GM19351 (cell line): ENCODE measurements at regions not wholly inside any gene's neighbourhood (a gene's known extent, or its start where the extent isn't known, plus 50 kb on each side); places are given as distances from the start of the nearest gene placed in this dataset.

ENCODE experiments used
- ATAC-seq: cut with Tn5 transposase; IDR thresholded peaks from one replicate; pipeline ENCODE4 v1.9.1; 2021; ENCODE audit warnings: mild to moderate bottlenecking, moderate library complexity; ENCODE audit not compliant: unreplicated experiment

DNA sequence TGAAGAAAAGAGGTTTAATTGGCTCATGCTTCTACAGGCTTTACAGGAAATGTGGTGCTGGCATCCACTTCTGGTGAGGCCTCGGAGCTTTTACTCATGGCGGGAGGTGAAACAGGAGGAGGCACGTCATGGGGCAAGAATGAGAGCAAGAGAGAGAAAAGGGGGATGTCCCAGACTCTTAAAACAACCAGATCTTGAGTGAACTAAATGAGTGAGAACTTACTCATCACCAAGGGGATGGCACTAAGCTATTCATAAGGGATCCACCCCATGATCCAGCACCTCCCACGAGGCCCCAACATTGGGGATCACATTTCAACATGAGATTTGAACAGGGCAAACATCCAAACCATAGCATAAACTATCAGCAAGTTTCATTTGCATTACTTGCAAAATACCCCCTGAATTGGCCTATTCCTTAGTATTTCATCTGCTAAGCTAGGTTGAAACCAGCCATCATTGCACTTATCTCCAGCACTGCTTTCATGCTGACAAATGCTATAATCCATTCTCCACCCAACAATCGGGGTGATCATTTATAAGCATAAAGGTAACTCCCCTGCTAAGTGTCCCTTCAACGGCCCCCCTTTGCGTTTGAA, 179.0 kb downstream of the NOC3L start:
- no peak for ATAC-seq

- ATAC-seq, result no peak
Observed at GRCh38 chr10:94186722-94187121, 176.0 kb downstream of the NOC3L start.

DNA sequence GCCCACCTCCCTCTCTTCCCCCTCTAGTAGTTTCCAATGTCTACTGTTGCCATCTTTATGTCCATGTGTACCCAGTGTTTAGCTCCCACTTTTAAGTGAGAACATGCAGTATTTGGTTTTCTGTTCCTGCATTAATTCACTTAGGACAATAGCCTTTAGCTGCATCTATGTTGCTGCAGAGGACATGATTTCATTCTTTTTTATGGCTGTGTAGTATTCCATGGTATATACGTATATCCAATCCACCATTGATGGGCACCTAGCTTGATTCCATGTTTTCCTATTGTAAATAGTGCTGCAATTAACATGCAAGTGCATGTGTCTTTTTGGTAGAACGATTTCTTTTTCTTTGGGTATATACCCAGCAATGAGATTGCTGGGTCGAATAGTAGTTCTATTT, 170.4 kb downstream of the NOC3L start:
- no peak for ATAC-seq

DNA sequence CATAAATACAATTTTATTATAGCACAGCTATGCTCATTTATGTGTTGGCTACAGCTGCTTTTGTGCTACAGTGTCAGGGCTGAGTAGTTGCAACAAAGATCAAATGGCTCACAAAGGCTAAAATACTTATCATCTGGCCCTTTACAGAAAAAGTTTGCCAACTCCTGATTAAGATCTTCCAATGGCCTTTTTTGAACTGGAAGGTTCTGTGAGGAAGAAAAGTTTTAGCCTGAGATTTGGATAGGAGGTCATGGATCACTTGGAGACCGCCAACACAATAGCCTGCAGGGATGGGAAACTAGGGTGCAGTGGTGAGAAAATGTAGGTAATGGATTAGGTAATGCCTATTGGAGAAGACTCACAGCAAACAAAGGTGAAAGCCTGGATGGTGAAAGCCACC, 169.8 kb downstream of the NOC3L start:
- ATAC-seq, result no peak

GRCh38 chr10:94193466-94193924, 169.2 kb downstream of the NOC3L start:
- ATAC-seq, result no peak

- ATAC-seq, result no peak
Observed at GRCh38 chr10:94194256-94194655, 168.5 kb downstream of the NOC3L start.

DNA sequence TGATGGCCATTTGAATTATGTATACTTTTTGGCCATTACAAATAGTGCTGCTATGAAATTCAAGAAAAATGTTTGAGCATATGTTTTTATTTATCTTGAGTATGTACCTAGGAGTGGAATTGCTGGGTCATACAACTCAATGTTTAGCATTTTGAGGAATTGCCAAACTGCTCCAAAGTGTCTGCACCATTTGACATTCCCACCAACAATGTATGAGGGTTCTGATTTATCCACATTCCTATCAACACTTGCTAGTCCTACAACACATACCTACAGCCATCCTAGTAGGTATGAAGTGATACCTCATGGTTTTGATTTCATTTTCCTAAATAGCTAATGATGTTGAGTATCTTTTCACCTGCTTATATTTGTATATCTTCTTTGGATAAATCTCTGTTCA, 165.5 kb downstream of the NOC3L start:
- ATAC-seq, result no peak

- ATAC-seq, result no peak
Observed at GRCh38 chr10:94198324-94198723, 164.4 kb downstream of the NOC3L start.

- no peak for ATAC-seq
Observed at GRCh38 chr10:94199565-94199964, 163.2 kb downstream of the NOC3L start.

- no peak for ATAC-seq
Observed at GRCh38 chr10:94200146-94200837, 162.4 kb downstream of the NOC3L start.

DNA sequence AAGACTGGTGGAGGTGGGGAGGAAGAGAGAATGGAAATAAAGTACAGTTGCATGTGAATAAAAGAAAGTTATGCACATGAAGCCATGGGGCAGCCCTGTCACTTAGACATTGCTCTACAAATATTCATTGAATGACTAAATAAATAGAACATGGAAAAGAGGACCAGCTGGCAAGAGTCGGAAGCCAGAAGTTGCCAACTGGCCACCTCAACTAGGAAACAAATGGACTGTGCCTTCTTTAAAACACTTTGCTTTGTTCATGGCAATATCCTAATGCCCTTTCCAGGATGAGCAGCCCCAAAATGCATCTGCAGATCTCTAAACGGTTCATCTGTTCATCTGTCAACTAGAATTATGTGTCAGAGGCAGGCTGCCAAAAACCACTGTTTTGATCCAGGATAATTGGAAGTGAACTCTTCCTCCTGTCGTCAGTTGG, 157.3 kb downstream of the NOC3L start:
- ATAC-seq, result no peak

- no peak for ATAC-seq
Observed at GRCh38 chr10:94206176-94206575, 156.6 kb downstream of the NOC3L start.

- no peak for ATAC-seq
Observed at GRCh38 chr10:94208315-94208714, 154.4 kb downstream of the NOC3L start.

GRCh38 chr10:94210440-94211168, 152.1 kb downstream of the NOC3L start:
- no peak for ATAC-seq

GRCh38 chr10:94211169-94211510, 151.6 kb downstream of the NOC3L start:
- ATAC-seq, result no peak

DNA sequence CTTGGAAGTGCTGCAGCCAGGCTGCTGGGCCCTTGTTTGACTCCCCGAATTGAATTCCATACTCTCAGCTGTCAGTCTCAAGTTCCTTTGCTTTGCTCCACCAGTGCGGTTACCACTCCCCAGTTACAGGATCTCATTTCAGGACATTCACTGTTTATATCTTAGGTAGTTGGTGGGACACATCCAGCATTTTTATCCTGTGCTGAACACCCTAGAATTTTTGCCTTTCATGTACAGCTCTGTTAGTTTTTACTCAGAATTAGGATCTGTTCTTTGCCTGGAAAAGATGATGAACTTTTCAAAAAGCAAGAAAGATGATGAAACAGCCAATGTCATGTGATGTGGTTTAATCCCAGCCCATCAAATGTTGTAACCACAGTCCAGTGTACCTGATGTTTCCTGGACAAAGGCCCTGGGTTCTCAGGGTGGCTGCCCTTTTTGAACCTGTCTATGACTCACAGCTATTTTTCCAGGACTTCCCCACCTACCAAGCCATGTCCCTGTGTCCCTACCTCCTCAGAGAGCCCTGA, 149.7 kb downstream of the NOC3L start:
- ATAC-seq, result no peak

DNA sequence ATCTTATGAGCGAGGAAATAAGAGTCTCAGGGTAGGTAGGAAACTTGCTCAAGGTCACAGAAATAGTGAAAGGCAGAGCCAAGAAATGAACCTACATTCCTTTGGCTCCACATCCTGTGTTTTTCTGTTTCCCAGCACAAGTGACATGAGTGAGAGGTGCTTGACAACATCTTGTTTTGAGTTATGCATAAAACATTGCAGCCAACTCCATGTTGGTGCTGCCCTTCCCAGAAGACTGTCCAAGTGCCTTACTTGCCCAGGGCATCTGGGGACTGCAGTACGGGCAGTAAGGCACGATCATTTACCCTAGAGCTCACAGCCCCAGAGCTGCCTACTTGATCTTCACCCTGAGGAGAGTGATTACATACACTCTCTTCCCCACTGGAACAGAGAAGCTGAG, 148.8 kb downstream of the NOC3L start:
- no peak for ATAC-seq

DNA sequence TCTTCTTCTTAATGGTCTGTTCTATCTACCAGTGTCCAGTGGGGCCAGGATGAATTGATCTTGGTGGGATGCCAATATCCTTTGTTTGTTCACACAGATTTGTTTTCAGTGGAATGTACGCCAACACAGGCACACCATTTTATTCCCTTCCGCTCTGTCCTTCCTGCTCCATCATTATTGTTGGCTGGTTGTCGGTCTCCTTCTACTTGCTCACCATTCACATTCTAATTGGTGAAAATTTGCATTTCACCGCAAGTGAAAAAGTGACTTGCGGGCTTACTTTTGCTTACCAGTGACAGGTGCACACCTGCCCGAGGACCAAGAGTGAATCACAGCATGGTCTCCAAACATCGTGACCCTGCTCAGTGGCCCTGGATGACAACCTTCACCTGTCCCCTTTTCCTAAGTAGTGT, 148.3 kb downstream of the NOC3L start:
- no peak for ATAC-seq

- ATAC-seq, result no peak
Observed at GRCh38 chr10:94216201-94216600, 146.5 kb downstream of the NOC3L start.

GRCh38 chr10:94217411-94217810, 145.3 kb downstream of the NOC3L start:
- no peak for ATAC-seq

- ATAC-seq, result no peak
Observed at GRCh38 chr10:94218493-94219183, 144.1 kb downstream of the NOC3L start.
